GM19239 (cell line): ENCODE measurements at regions not wholly inside any gene's neighbourhood (a gene's known extent, or its start where the extent isn't known, plus 50 kb on each side); places are given as distances from the start of the nearest gene placed in this dataset.

Source experiments
- DNase-seq: peaks from one replicate; pipeline ENCODE4 v3.0.0; 2011; ENCODE audit warnings: low spot score; ENCODE audit not compliant: insufficient read length
- FAIRE-seq: peaks from 2 replicates; lab custom pipeline; 2011; peaks lifted over from hg19 to GRCh38; lab: Jason Lieb, UNC

DNA sequence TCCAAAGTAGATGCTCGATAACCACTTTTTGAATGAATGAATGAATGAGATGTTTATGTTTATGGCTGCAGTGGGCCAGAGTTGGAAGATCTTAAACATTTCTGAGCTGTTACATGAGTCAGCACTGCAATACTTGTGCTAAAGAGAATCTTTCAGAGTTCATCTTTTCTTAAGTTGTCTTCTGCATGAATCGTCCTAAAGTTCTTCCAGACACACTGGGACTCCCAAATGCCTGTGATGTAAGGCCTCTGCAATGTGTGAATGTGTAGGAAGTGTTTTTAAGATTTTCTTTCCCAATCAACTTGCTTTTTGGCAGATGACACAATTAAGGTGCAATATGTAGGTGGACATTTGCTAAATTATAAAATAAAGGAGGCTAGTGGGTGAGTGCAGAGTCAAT lies 50.3 kb upstream of the TRIM9 start:
- FAIRE-seq (no peak), DNase-seq (no peak)

DNA sequence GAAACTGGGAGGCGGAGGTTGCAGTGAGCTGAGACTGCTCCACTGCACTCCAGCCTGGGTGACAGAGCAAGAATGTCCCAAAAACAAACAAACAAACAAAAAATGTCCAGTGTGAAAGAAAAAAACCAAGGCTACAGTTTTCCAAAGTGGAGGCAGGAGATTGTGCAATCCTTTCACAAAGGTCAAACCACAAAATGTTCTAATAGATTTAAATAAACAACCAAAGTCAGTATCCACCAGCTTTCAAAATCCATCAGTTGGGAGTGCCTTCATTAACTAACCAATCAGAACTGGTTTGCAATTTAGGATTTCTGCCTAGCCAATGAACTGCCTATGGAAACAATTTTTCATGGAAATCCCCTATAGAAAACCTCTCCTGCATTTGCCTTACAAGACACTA lies 52.3 kb upstream of the TRIM9 start:
- DNase-seq (no peak), FAIRE-seq (no peak)

DNA sequence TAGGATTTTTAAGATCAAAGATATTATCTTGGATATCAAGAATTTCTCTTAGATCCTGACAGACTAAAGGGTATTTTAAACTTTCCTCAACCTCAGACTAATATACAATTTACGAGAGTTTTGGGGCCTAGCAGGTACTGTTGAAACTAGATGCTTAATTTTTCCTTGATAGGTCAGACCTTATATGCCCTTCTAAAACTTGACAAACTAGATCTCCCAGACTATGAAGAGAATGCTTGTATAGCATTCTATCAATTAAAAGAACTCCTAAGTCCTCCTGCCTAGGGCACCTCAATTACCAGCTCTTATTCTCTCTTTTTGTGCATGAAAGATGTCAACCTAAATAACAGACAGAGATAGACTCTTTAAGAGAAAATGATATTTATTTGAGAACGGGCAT lies 60.4 kb upstream of the TRIM9 start:
- FAIRE-seq (no peak), DNase-seq (no peak)

DNA sequence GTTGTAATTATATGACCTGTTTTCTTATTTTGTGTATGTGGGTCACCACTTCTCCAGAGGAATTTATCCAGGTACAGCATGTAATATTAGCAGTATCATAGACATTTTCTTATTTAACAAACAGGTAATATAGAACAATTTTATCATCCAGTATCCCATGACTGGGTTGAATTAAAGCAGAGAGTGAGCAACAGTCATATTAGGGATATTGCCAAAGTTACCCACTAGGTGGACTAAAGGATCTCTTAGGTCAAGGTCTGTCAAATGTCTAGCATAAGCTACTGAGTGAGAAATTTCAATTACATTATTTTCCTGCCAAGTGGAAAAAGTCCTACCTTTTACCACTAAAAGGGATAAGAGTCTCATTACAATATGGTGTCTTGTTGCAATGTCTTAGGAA lies 62.1 kb upstream of the TRIM9 start:
- DNase-seq, result no peak
- FAIRE-seq, result peak; percentile 73

DNA sequence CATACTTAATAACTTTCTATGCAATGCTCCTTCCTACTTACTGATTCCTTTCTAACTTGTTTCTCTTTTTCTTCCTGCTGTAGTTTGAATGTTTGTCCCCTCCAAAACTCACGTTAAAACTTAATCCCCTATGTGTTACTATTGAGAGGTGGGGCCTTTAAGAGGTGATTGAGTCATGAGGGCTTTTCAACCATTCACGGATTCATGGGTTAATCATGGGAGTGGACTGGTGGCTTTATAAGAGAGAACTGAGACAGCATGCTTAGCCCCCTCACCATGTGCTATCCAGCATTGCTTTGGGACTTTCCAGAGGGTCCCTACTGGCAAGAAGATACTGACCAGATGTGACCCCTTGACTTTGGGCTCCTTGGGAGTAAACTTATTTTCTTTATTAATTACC lies 66.0 kb upstream of the TRIM9 start:
- DNase-seq, result no peak
- FAIRE-seq, result peak; percentile 86

DNA sequence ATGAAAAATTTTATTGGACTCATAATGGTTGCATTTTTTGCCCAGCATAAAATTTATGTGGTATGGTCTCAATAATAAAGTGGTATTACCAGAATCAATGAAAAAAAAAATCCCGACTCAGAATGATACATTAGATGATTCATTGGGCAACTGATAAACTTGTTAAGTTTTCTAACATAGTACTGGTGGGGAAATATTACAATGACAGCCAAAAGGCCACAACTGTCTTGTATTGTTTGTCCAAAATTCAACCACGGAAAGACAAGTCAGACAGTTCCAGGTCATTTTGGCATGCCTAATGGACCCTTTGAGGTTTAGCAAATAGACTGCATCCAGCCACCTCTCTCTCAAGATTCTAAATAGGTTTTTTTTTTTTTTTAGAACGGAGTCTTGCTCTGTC lies 70.5 kb upstream of the TRIM9 start:
- FAIRE-seq (no peak), DNase-seq (no peak)

DNA sequence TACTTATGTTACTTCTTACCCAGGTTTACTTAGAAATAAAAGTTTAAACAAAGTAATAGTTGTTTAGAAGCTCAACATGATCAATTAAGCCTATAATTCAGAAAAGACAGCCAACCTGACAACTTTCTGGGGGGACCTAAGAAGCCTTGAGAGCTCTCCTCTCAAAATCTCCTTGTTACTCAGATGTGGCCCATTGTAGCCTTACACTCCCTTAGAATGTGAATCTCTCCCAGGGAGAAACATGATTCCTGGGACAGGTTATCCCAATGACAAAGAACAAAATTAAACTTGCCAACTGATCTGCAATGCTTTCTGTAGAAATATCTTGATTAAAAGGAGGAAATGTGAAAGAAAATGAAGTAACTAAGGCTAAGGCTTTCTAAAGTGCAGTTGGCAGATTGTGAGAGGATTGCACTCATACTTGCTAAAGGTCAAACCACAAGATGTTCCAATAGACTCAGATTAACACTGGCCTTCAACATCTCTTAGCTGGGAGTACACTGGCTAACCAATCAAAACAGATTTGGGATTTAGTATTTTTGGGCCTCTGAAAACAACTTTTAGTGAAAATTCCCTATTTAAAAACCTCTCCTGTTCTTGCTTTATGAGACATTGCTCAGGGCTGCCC lies 72.3 kb upstream of the TMX1 start:
- no peak for DNase-seq
- peak; percentile 57 for FAIRE-seq

DNA sequence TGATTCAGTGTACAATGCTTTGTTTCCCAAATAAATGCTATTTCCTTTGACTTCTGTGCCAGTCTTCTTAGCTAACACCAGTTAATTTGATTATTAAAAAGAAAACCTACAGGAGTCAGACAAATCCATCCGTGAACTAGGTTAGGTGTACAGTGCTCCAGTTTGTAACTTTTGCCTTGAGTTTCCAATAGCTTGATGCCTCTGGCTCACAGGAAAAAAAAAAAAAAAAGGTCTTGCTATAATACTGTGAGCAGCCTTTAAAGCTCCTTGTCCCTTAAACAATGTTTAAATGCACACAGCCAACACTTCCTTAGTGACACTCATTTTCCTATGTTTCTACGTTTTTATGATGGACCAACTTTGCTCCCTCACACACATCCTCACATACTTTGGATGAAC lies 71.8 kb upstream of the TMX1 start:
- DNase-seq (no peak), FAIRE-seq (no peak)

DNA sequence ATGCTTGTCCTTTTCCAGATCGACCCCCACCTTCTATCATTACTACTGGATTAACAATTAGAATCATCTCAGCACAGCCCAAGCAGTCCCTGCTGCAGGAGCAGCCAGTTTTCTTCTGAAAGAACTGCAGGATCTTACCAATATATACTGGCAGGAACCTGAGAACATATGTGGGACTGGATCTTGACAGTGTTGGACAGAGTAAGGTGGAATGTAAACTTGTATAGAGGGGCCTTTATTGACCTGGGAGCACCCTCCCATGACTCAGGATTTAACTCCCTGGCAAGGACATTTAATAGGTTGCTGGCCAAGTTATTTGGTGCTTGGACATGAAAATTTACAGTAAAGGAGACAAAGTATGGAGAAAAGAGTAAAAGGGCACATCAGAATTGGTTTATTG lies 66.2 kb upstream of the TMX1 start:
- no peak for FAIRE-seq
- no peak for DNase-seq

DNA sequence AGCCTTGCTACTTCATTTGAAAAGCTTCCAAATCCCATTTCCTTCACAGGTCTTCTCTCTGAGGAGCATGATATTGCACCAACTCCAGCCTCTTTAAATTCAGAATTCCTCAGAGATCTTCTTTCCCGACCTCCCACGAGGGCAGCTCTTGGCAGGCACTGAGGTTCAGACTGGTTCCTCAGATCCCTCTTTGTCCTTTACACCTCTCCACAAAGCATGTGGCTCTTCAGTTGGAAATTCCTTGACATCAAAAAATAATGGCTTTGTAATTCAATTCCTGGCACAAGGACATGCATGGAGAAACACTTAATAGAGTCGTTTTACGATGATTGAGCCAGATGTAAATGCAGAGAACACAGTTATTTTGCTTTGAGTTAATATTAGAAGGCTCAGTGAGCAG lies 63.2 kb upstream of the TMX1 start:
- DNase-seq (no peak), FAIRE-seq (no peak)

DNA sequence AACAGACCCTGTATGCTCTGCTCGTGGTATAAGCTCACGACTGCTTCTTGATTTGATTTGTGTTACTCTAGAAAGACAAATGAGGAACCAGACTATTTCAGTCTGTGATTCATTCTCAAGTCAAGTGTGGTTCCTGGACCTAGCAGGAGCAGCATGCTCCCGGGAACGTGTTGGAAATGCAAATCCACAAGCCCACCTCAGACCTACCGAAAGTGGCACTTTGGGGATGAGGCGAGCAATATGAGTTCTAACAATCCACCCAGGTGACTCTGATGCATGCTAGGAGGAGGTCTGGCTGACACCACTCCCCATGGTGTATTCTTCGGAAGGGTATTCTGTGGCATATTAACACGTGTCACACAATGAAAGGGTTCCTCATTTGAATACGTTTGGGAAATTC lies 59.5 kb upstream of the TMX1 start:
- FAIRE-seq (peak; percentile 60), DNase-seq (no peak)

DNA sequence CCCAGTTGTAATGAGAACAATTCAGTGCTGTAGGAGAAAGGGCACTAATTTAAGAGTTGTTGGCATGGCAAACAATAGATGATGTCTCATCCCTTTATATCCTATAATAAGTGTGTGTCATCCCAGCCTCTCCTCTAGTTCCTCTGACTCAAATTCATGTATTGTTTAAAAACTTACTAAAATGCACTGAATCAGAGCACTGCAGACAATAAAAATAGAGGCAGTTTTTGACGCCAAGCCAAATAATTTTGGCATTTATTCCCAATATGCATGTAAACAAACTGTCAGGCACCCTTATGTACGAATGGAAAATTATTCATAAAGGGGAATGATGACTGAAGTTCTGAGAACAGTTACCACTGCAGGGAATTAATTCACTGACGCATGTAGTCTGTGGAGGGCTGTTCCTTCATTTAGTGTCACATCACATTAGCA lies 57.9 kb upstream of the TMX1 start:
- no peak for FAIRE-seq
- DNase-seq, result no peak

DNA sequence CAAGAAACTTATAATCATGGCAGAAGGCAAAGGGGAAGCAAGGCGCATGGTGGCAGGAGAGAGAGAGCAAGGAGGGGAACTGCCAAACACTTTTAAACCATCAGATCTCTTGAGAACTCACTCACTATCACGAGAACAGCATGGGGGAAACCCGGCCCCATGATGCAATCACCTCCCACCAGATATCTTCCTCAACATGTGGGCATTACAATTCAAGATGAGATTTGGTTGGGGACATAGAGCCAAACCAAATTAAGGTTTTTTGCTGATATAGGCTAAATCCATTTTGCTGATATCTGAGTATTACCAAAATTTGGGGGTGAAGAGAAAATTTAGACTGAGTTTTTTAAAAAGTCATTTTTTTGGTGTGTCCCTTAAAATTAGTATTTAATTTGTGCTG lies 54.9 kb upstream of the TMX1 start:
- FAIRE-seq, result no peak

DNA sequence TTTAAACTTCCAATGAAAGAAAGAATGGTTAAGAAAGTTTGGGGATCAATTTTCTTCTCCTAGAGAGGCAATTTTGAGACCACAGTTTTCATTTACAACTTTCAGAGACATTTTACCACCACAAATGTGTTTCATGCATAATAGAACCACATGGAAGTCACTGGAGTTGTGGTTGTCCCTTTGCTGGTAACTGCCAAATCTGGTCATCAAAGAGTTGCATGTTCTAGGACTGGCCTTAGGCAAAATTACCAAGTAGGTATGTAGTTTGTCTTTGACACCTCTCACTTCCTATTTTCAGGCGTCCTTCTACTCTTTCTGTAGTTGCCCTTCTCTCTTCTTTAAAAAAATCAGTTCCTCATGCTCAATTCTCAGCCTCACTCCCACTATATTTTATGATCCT lies 54.3 kb upstream of the TMX1 start:
- DNase-seq, result no peak
- peak; percentile 86 for FAIRE-seq

More for the DNA sequence above, 54.9 kb upstream of the TMX1 start:
- DNase-seq, result no peak

DNA sequence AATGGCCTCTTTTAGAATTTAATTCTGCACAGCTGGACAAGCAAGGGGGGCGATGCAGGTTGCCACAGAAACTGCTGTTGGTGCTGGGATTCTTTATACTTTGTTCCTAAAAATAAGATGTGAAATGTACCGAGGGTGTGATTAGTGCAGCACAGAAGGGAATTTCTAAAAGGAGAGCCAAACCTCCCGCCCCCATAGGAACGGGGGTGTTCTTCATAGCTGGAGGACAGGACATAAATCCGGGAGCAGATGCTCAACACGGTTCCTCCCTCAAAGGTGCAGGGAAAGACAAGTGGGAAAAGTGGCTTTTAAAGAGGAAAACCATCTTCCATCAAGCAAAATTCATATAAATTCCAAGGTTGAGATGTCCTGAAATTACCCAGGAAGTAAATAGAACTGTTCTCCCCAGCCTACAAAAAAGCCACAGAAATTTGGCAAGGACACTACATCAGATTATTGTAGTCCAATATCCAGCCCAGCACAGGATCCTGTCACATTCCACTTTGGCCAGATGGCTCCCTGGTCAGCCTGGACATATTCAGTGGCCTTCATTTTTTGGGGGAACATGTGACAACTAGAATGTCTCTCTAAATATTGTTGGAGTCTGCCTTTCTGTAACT lies 51.4 kb upstream of the TMX1 start:
- FAIRE-seq (no peak), DNase-seq (no peak)

DNA sequence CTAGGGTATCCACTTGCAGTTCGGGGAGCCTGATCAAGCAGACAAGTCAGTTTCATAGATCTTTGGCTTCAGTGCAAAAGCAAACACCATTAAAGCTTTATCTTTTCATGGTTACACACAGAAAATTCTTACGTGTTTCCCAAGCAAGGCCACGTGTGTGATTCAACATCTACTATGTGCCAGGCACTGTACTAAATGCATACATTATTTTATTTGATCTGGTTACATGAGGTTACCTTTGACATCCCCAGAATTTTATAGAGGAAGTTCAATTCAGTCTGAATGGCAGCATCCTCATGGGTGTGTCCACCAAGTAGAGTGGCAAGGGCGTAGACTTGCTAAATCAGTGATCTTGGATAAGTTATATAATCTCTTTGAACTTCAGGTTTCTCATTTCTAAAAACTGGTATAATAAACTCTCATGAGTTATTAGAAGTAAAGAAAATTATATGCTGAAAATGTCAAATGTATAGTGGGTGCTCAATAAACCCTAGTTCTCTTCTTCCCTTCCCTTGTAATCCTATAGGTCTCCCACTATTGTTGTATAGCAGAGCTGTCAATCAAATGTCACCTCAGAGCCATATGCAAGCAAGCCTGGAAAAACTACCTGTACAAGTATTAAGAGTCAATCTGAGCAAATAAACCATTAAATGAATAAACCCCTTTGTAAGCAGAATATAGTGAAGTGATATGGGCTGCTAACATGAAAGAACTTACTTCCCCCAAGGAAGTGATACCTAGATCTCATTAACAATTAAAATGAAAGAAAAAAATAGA lies 50.3 kb upstream of the TMX1 start:
- FAIRE-seq (no peak), DNase-seq (no peak)
